OCI-LY1 (cell line): ENCODE measurements at regions not wholly inside any gene's neighbourhood (a gene's known extent, or its start where the extent isn't known, plus 50 kb on each side); places are given as distances from the start of the nearest gene placed in this dataset.

ENCODE experiments used
- H2AFZ ChIP-seq: fragments of 200-600 bp; sonication (generic), shearing (Covaris generic); 2 replicates; pipeline ENCODE4 v1.6.0; 2014; ENCODE audit warnings: antibody characterized with exemption, mild to moderate bottlenecking, low read length
- H3F3A ChIP-seq: fragments of 200-600 bp; sonication (generic), shearing (Covaris generic); 2 replicates; pipeline ENCODE4 v1.6.0; 2014; ENCODE audit warnings: mild to moderate bottlenecking, antibody characterized with exemption, low read length, moderate library complexity; ENCODE audit not compliant: insufficient read depth
- H3K27ac ChIP-seq: fragments of 200-600 bp; sonication (generic); 2 replicates; pipeline ENCODE4 v1.5.1; 2014; ENCODE audit warnings: low read length, mixed run types, mild to moderate bottlenecking, low read depth; ENCODE audit not compliant: poor library complexity, severe bottlenecking
- H3K27me3 ChIP-seq: fragments of 200-600 bp; sonication (generic); 2 replicates; pipeline ENCODE4 v1.6.0; 2014; ENCODE audit warnings: antibody characterized with exemption, mild to moderate bottlenecking, low read length, moderate library complexity; ENCODE audit not compliant: insufficient read depth
- H3K36me3 ChIP-seq: fragments of 200-600 bp; sonication (generic); 2 replicates; pipeline ENCODE4 v1.6.1; 2014; ENCODE audit warnings: mild to moderate bottlenecking, antibody characterized with exemption, low read length, moderate library complexity, mixed read lengths; ENCODE audit not compliant: insufficient read depth
- H3K4me1 ChIP-seq: fragments of 200-600 bp; sonication (generic); 2 replicates; pipeline ENCODE4 v1.5.1; 2014; ENCODE audit warnings: mild to moderate bottlenecking, low read length, moderate library complexity; ENCODE audit not compliant: insufficient read depth, severe bottlenecking
- H3K4me2 ChIP-seq: fragments of 200-600 bp; sonication (generic), shearing (Covaris generic); 2 replicates; pipeline ENCODE4 v1.6.1; 2014; ENCODE audit warnings: low read length
- H3K4me3 ChIP-seq: fragments of 200-600 bp; sonication (generic); 2 replicates; pipeline ENCODE4 v1.5.1; 2014; ENCODE audit warnings: low read length, low read depth, mild to moderate bottlenecking, mixed read lengths; ENCODE audit not compliant: poor library complexity, severe bottlenecking
- H3K79me2 ChIP-seq: fragments of 200-600 bp; shearing (Covaris generic); 2 replicates; pipeline ENCODE4 v1.6.1; 2016; ENCODE audit warnings: mixed run types, low read length, mixed read lengths; ENCODE audit not compliant: insufficient read depth
- H3K9ac ChIP-seq: fragments of 200-600 bp; sonication (generic), shearing (Covaris generic); 2 replicates; pipeline ENCODE4 v1.6.1; 2014; ENCODE audit warnings: mild to moderate bottlenecking, low read length, mixed read lengths
- H3K9me2 ChIP-seq: fragments of 200-600 bp; sonication (generic), shearing (Covaris generic); 2 replicates; pipeline ENCODE4 v1.6.1; 2014; ENCODE audit warnings: low read depth, mild to moderate bottlenecking, low read length, mixed read lengths
- H3K9me3 ChIP-seq: fragments of 200-600 bp; shearing (Covaris generic); 2 replicates; pipeline ENCODE4 v1.6.1; 2014; ENCODE audit warnings: low read length, mixed read lengths
- H4K20me1 ChIP-seq: fragments of 200-600 bp; sonication (generic), shearing (Covaris generic); 2 replicates; pipeline ENCODE4 v1.6.0; 2016; ENCODE audit warnings: mild to moderate bottlenecking, low read length; ENCODE audit not compliant: insufficient read depth
- CTCF ChIP-seq: fragments of 200-600 bp; sonication (generic), shearing (Covaris generic); IDR thresholded peaks from 2 replicates; pipeline ENCODE4 v1.5.1; 2017; ENCODE audit warnings: mild to moderate bottlenecking, antibody characterized with exemption, low read length, moderate library complexity, mixed read lengths
- EZH2 ChIP-seq: fragments of 200-600 bp; sonication (generic), shearing (Covaris generic); IDR thresholded peaks from 2 replicates; pipeline ENCODE4 v1.8.0; 2017; ENCODE audit warnings: borderline replicate concordance, mixed run types, mild to moderate bottlenecking, antibody characterized with exemption, low read length, moderate library complexity, mixed read lengths

- no peaks in the 10 kb centered on the region for H3K36me3 ChIP-seq
- H4K20me1 ChIP-seq, result no peaks in the 10 kb centered on the region
- TF ChIP-seq CTCF, result no peak
- no peak for TF ChIP-seq EZH2
- no peak overlapping the region for H3K4me3 ChIP-seq
- H3K27ac ChIP-seq, result no peak overlapping the region
- H3K4me1 ChIP-seq, result no peaks in the 10 kb centered on the region
- peak overlapping the region; percentile 55; the same call in 1 of the 2 replicates for H2AFZ ChIP-seq
- no peak overlapping the region for H3K9ac ChIP-seq
- no peaks in the 10 kb centered on the region for H3F3A ChIP-seq
- H3K4me2 ChIP-seq, result no peak overlapping the region
- H3K79me2 ChIP-seq, result no peaks in the 10 kb centered on the region
- no peaks in the 10 kb centered on the region for H3K9me2 ChIP-seq
- H3K27me3 ChIP-seq, result no peaks in the 10 kb centered on the region
- no peaks in the 10 kb centered on the region for H3K9me3 ChIP-seq
Measured at GRCh38 chr4:176879380-176880116, 86.8 kb upstream of the VEGFC start.

GRCh38 chr4:176882206-176882605 lies 89.5 kb upstream of the VEGFC start:
- TF ChIP-seq CTCF (no peak), EZH2 (no peak)
- H3K27ac ChIP-seq, result no peak overlapping the region

GRCh38 chr4:176883108-176883550 lies 90.4 kb upstream of the VEGFC start:
- no peak overlapping the region for H2AFZ ChIP-seq
- no peaks in the 10 kb centered on the region for H3K27me3 ChIP-seq
- no peaks in the 10 kb centered on the region for H3K36me3 ChIP-seq
- H3K4me3 ChIP-seq, result no peak overlapping the region
- H3K4me2 ChIP-seq, result no peak overlapping the region
- H3K27ac ChIP-seq, result no peak overlapping the region
- no peaks in the 10 kb centered on the region for H3K4me1 ChIP-seq
- H3K9me2 ChIP-seq, result no peaks in the 10 kb centered on the region
- H3F3A ChIP-seq, result no peaks in the 10 kb centered on the region
- no peak for TF ChIP-seq CTCF
- no peak for TF ChIP-seq EZH2
- no peak overlapping the region for H3K9ac ChIP-seq
- no peaks in the 10 kb centered on the region for H3K79me2 ChIP-seq
- H4K20me1 ChIP-seq, result no peaks in the 10 kb centered on the region
- H3K9me3 ChIP-seq, result no peaks in the 10 kb centered on the region

More at GRCh38 chr4:176882206-176882605, 89.5 kb upstream of the VEGFC start:
- Histone ChIP-seq H3K79me2 (no peaks in the 10 kb centered on the region), H3K9me3 (no peaks in the 10 kb centered on the region), H3K27me3 (no peaks in the 10 kb centered on the region), H2AFZ (no peak overlapping the region), H4K20me1 (no peaks in the 10 kb centered on the region), H3K36me3 (no peaks in the 10 kb centered on the region), H3K4me1 (no peaks in the 10 kb centered on the region), H3K9me2 (no peaks in the 10 kb centered on the region), H3F3A (no peaks in the 10 kb centered on the region), H3K4me2 (no peak overlapping the region), H3K9ac (no peak overlapping the region), H3K4me3 (no peak overlapping the region)
